Cardiac muscle cell (in vitro differentiated cells and primary cell): ENCODE measurements at regions not wholly inside any gene's neighbourhood (a gene's known extent, or its start where the extent isn't known, plus 50 kb on each side); places are given as distances from the start of the nearest gene placed in this dataset.

Source experiments
- DNase-seq, 2 donors: peaks; one replicate each; pipeline versions ENCODE4 v3.0.0 to v3.0.0-alpha.2; 2010 to 2017; ENCODE audit warnings: low read depth in 1 of 2, low spot score in 1 of 2
- H3K27ac ChIP-seq: fragments of 200-600 bp; sonication (generic); 2 replicates; pipeline ENCODE4 v1.5.1; 2016
- H3K27me3 ChIP-seq: fragments of 200-600 bp; sonication (generic); 2 replicates; pipeline ENCODE4 v1.6.0; 2016; ENCODE audit warnings: control low read depth
- H3K36me3 ChIP-seq: fragments of 200-600 bp; sonication (generic); 2 replicates; pipeline ENCODE4 v1.5.1; 2016; ENCODE audit warnings: control low read depth
- H3K4me1 ChIP-seq: fragments of 200-600 bp; sonication (generic); 2 replicates; pipeline ENCODE4 v1.8.1; 2017; ENCODE audit warnings: low read depth, mild to moderate bottlenecking, mixed run types
- H3K4me3 ChIP-seq: fragments of 200-600 bp; sonication (generic); 2 replicates; pipeline ENCODE4 v1.5.1; 2016; ENCODE audit warnings: mild to moderate bottlenecking
- H3K9me3 ChIP-seq: fragments of 200-600 bp; sonication (generic); 2 replicates; pipeline ENCODE4 v1.5.1; 2017; ENCODE audit warnings: low read depth, mild to moderate bottlenecking, control low read depth
- CTCF ChIP-seq: IDR thresholded peaks from 2 replicates; pipeline ENCODE4 v1.5.1; 2012; ENCODE audit warnings: low read depth, mild to moderate bottlenecking, low read length

- Histone ChIP-seq H3K4me3 (no peak overlapping the region), H3K27me3 (no peaks in the 10 kb centered on the region), H3K27ac (no peak overlapping the region), H3K9me3 (no peaks in the 10 kb centered on the region), H3K36me3 (no peaks in the 10 kb centered on the region), H3K4me1 (no peaks in the 10 kb centered on the region)
- DNase-seq, result no peak
- no peak for TF ChIP-seq CTCF
Observed at GRCh38 chr14:56962444-56963080, 152.3 kb upstream of the OTX2 start.

GRCh38 chr14:56959869-56960268 lies 149.6 kb upstream of the OTX2 start:
- no peak overlapping the region for H3K27ac ChIP-seq
- no peak overlapping the region for H3K4me3 ChIP-seq
- H3K36me3 ChIP-seq, result no peaks in the 10 kb centered on the region
- no peak for DNase-seq
- no peaks in the 10 kb centered on the region for H3K27me3 ChIP-seq
- H3K4me1 ChIP-seq, result no peaks in the 10 kb centered on the region
- no peaks in the 10 kb centered on the region for H3K9me3 ChIP-seq
- TF ChIP-seq CTCF, result no peak

GRCh38 chr14:56959121-56959520 lies 148.8 kb upstream of the OTX2 start:
- H3K9me3 ChIP-seq, result no peaks in the 10 kb centered on the region
- no peak overlapping the region for H3K27ac ChIP-seq
- no peaks in the 10 kb centered on the region for H3K27me3 ChIP-seq
- no peaks in the 10 kb centered on the region for H3K4me1 ChIP-seq
- no peak for TF ChIP-seq CTCF
- no peaks in the 10 kb centered on the region for H3K36me3 ChIP-seq
- DNase-seq, result no peak
- H3K4me3 ChIP-seq, result no peak overlapping the region

GRCh38 chr14:56956182-56956581 lies 145.9 kb upstream of the OTX2 start:
- Histone ChIP-seq H3K4me3 (no peak overlapping the region), H3K4me1 (no peaks in the 10 kb centered on the region), H3K27ac (no peak overlapping the region), H3K9me3 (no peaks in the 10 kb centered on the region), H3K27me3 (no peaks in the 10 kb centered on the region), H3K36me3 (no peaks in the 10 kb centered on the region)
- no peak for DNase-seq
- no peak for TF ChIP-seq CTCF

GRCh38 chr14:56955745-56956144 lies 145.5 kb upstream of the OTX2 start:
- no peak overlapping the region for H3K27ac ChIP-seq
- no peak overlapping the region for H3K4me3 ChIP-seq
- H3K9me3 ChIP-seq, result no peaks in the 10 kb centered on the region
- no peak for DNase-seq
- TF ChIP-seq CTCF, result no peak
- H3K4me1 ChIP-seq, result no peaks in the 10 kb centered on the region
- no peaks in the 10 kb centered on the region for H3K27me3 ChIP-seq
- no peaks in the 10 kb centered on the region for H3K36me3 ChIP-seq
